ENCODE measurements at regions not wholly inside any gene's neighbourhood (a gene's known extent, or its start where the extent isn't known, plus 50 kb on each side); places are given as distances from the start of the nearest gene placed in this dataset.

DNA sequence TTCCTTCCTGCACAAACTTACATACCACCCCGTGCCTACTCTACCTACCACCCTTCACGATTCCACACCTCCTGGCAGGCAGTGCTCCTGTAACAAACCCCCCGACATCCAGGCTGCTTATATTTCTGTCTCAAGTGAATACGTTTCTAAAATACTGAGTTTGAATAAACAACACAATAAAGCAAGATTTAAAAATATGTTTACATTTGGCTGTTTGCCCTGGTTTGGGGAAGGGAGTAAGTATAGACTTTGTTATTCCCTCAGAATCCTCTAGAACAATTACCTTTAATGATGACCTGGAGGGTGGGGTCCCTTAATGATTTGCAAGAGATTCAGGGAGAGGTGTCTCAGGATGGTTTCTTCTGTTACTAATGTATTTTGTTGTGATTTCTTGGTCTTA lies 402.6 kb upstream of the TBL1XR1 start:
- DNase-seq (ENCODE audit: low read depth), result no peak

GRCh38 chr3:177600411-177600810 lies 403.1 kb upstream of the TBL1XR1 start:
- DNase-seq (ENCODE audit: low read depth), result no peak

DNA sequence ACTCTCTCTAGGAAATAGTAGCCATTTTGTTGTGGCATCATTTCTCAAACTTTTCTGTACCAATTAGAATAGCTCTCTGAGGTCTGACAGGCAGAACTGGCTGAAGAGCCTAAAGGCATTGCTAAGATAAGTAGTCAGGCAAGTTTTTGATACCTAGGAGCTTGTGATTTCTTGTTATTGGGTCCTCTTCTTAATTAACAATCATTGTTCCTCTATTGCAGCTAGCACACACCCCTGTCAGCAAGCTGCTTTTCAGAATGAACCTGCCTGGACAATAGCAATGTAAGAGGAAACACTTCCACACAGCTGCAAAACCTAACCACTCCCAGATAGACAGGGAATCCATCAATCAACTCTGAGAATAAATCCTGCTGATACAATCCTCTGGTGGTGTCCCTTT lies 403.9 kb upstream of the TBL1XR1 start:
- no peak for DNase-seq (ENCODE audit: low read depth)

GRCh38 chr3:177602601-177603147 lies 405.4 kb upstream of the TBL1XR1 start:
- DNase-seq (ENCODE audit: low read depth), result no peak

DNA sequence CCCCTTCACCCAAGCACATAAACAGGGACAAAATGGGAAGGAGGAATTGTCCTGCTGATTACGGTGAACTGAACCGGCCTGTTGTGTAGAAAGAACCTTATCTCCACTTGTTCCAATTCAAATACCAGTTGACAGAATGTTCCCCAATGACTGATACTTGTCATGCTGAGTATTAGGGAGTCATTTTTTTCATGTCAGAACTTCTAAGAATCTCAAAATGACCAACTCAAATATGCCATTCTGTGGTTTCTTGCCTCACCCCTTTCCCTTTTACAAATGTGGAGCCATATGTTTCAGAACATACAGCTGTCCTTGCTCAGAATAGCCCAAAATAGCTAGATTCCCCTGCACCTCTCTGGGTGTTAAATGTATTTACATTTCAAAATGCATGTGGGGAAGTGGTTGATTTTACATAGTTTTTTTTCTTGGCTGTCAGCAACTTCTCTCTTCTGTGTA lies 405.9 kb upstream of the TBL1XR1 start:
- no peak for DNase-seq (ENCODE audit: low read depth)

GRCh38 chr3:177604181-177604580 lies 406.9 kb upstream of the TBL1XR1 start:
- DNase-seq (ENCODE audit: low read depth), result no peak

GRCh38 chr3:177606891-177607290 lies 409.6 kb upstream of the TBL1XR1 start:
- no peak for DNase-seq (ENCODE audit: low read depth)

DNA sequence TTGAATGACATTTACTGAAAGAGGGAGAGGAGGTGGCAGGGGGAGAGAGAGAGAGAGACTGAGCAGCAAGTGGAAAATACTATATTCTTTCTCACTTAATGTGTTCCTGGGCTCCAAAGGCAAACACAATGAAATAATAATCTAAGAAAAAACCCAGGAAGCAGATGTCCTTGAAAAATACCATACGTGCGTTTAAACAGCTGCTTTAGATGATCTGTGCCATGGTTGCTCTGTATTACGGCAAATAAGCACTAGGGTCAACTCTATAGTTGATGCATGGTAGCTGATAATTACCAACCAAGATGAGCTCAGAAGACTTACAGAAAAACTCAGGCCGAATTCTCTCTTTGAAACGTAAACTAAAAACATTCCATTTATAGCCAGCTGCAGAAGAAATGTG lies 410.3 kb upstream of the TBL1XR1 start:
- DNase-seq (ENCODE audit: low read depth), result no peak

GRCh38 chr3:177608443-177608842 lies 411.2 kb upstream of the TBL1XR1 start:
- no peak for DNase-seq (ENCODE audit: low read depth)

- DNase-seq (ENCODE audit: low read depth), result no peak
Observed at GRCh38 chr3:177609613-177610012, 412.3 kb upstream of the TBL1XR1 start.

GRCh38 chr3:177610262-177610661 lies 413.0 kb upstream of the TBL1XR1 start:
- DNase-seq (ENCODE audit: low read depth), result no peak

DNA sequence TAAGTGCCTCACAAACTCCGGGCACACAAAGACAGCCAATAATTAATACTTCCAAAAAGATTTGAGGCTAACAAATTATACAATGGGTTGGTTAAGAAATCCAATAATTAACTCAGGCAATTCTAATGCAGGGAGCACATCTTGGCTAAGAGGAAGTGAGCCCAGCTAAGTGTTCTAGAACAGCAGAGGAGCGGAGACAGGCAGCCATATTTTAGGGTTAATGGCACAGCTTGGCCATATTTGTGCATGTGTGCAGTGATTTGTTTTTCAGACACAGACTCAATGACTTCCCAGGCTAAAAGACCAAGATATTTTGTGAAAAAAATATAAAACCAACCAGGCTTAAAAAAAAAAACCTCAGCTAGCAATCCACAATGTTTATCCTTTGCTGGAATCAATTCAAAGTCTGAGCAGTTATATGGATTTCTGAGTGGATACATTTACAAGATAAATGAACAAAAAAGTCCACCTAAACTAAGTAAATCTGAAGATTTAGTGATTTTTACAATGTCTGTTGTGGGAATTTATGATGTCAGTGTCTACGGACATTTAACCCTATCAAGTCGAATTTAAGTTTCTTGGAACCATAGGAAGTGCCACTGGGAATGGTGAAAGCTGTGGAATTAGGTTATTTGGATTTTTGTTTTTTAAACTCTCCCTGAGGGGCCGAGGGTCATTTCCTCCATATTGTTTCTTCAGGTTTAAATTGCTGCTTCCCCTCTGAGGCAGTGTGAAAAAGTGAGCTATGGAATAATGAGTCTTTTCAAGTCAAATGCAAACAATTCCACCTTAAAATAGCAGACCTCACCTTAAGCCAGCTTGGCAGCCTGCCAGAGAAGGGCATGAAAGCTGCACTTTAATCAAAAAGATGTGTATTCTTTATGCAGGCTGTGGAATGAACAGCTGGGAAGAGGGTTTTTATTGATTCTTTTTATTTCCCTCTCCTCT lies 413.7 kb upstream of the TBL1XR1 start:
- DNase-seq (ENCODE audit: low read depth), result no peak

DNA sequence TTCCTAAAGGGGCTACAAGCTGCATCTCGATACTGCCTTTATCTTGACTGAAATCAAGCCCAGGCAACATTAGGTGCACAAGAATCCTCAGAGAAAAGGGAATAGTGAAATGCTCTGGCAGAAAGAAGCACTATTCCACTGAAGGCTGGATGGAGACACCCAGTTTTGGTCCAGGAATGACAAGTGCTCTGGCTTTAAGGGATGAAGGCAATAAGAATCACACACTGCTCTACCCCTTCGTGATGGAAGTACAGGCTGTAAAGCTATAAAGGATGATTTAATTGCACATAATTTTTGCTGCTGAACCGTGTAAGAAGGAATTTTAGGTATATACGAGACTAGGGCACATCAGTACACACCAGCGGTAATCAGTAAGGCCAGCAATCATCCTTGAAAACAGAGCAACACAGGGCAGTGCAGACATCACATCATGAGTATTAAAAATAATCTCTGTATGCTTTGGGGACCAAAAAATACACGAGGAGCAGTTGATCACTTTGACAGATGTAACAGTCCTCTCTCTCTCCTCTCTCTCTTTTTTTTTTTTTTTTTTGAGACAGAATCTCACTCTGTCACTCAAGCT lies 414.6 kb upstream of the TBL1XR1 start:
- DNase-seq (ENCODE audit: low read depth), result no peak

DNA sequence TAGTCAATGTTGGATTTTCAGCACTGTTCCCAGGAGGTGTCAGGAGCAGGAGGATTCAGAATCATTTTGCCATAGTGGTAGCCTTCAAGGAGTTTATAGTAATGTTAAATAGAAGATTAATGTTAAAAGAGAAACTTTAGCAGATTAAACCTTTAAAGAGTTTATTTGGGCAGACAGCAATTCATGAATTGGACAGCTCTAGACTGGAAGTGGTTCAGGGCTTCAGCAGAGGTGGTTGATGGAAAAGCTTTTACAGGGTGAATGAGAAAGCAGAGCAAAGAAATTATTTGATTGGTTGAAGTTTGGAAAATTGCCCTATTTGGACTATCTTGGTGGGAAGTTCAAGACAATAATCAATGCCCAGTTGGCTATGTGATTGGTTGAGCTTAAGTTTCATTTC lies 416.6 kb upstream of the TBL1XR1 start:
- DNase-seq (ENCODE audit: low read depth), result no peak

GRCh38 chr3:177615015-177615414 lies 417.7 kb upstream of the TBL1XR1 start:
- DNase-seq (ENCODE audit: low read depth), result no peak

GRCh38 chr3:177618873-177619733 lies 421.8 kb upstream of the TBL1XR1 start:
- no peak for DNase-seq (ENCODE audit: low read depth)

GRCh38 chr3:177620073-177620472 lies 422.8 kb upstream of the TBL1XR1 start:
- DNase-seq (ENCODE audit: low read depth), result no peak

GRCh38 chr3:177622520-177622919 lies 425.2 kb upstream of the TBL1XR1 start:
- DNase-seq (ENCODE audit: low read depth), result no peak

GRCh38 chr3:177622982-177623617 lies 425.8 kb upstream of the TBL1XR1 start:
- no peak for DNase-seq (ENCODE audit: low read depth)

DNA sequence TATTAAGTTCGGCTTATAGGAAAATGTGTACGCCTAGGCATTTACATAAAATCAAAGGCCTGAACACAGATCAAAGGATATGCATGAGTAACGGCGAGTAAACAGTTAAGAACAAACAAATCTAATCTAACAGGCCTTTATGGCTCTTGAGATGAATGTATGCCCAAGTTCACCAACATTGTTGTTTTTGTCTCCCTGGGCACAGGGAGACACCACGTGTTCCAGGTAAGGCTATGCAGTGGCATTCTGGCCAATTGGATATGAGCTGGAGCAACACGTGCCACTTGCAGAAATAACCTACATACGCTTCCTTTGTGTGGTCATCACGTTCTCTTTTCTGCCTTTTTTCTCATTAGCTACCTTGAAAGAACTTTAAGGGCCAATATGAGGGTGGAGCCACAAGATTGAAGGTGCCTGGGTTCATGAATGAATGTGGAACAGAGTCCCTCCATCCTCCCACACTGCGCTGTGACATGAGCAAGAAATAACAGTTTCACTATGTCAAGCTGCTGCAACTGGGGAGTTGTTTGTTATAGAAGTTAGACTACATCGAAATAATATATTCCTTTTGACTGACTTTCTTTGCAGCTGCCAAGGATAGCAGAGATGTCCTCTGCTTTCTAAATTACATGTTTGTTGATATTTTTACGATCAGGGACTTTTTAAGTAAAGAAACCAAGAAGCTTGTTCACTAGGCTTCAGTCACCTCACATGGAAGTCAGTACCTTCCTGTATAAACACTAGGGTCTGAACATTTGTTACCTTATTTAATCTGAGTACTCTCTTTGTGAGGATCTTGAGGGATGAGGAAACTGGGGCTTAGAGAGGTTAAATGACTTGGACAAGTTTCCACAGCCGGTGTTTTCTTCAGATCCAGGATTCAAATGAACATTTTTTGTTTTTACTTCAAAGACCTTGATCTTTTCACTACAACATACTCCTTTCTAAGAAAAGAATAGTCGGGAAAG lies 427.5 kb upstream of the TBL1XR1 start:
- no peak for DNase-seq (ENCODE audit: low read depth)

- DNase-seq (ENCODE audit: low read depth), result no peak
Observed at GRCh38 chr3:177626045-177626444, 428.8 kb upstream of the TBL1XR1 start.

Data from activated T-cell treated with anti-CD3 and anti-CD28 coated beads for 24 hours (primary cell).